ENCODE measurements at regions not wholly inside any gene's neighbourhood (a gene's known extent, or its start where the extent isn't known, plus 50 kb on each side); places are given as distances from the start of the nearest gene placed in this dataset.

GRCh38 chr17:54324813-54325212 lies 502.1 kb downstream of the KIF2B start:
- POLR2A ChIA-PET (ENCODE audit: unreplicated experiment) = no interaction called here
- Histone ChIP-seq H3K4me3 (ENCODE audit: insufficient read depth, low read depth, low read length) (no peak overlapping the region), H3K9me3 (ENCODE audit: control insufficient read depth, insufficient read depth, low read length) (peaks cover 4% of the 10 kb centered on the region), H2BK15ac (ENCODE audit: low read depth, low read length) (no peak overlapping the region), H3K27me3 (ENCODE audit: control insufficient read depth, insufficient read depth, low read length) (no peaks in the 10 kb centered on the region), H2BK20ac (ENCODE audit: low read depth, low read length) (no peak overlapping the region), H3K4me2 (ENCODE audit: low read depth, low read length) (no peak overlapping the region), H2BK120ac (ENCODE audit: low read depth, low read length) (no peak overlapping the region), H3K14ac (replicated peaks; ENCODE audit: low read depth, low read length) (no peak overlapping the region), H2AK5ac (ENCODE audit: low read depth, low read length) (no peak overlapping the region), H3K9ac (ENCODE audit: low read depth, low read length) (no peak overlapping the region), H2BK5ac (ENCODE audit: low read depth, low read length, poor library complexity, severe bottlenecking) (no peak overlapping the region), H4K20me1 (ENCODE audit: insufficient read depth, low read length) (no peaks in the 10 kb centered on the region), H2AFZ (replicated peaks; ENCODE audit: low read length, poor library complexity) (no peak overlapping the region), H2AK9ac (replicated peaks; ENCODE audit: low read depth, low read length, poor library complexity) (no peak overlapping the region), H3K18ac (ENCODE audit: low read depth, low read length) (no peak overlapping the region), H3K23ac (ENCODE audit: low read depth, low read length) (no peak overlapping the region), H3K27ac (ENCODE audit: insufficient read depth, low read length) (no peak overlapping the region), H3K9me1 (ENCODE audit: insufficient read depth, low read length) (no peaks in the 10 kb centered on the region), H4K91ac (ENCODE audit: insufficient read depth, low read depth, low read length) (no peak overlapping the region), H4K8ac (ENCODE audit: low read depth in 2 of 2, low read length in 2 of 2) (no peak overlapping the region), H3K4me1 (ENCODE audit: control insufficient read depth, insufficient read depth, low read length) (no peaks in the 10 kb centered on the region), H3K79me1 (ENCODE audit: low read depth in 1 of 2, low read length in 2 of 2) (no peaks in the 10 kb centered on the region), H3K56ac (ENCODE audit: extremely low read depth, insufficient read depth, low read length) (no peak overlapping the region), H3K36me3 (ENCODE audit: control insufficient read depth, insufficient read depth, low read length) (no peaks in the 10 kb centered on the region), H4K5ac (ENCODE audit: low read depth, low read length) (no peak overlapping the region), H3K4ac (ENCODE audit: low read depth, low read length) (no peak overlapping the region)
- dilution Hi-C loops (cut with HindIII; ENCODE audit: low sequenced_read_pairs, unreplicated experiment) (no loop called here), in situ Hi-C loops (cut with MboI; ENCODE audit: low sequenced_read_pairs) (no loop called here), intact Hi-C loops (cut with micrococcal nuclease) (no loop called here)
- DNase-seq (no peak), ATAC-seq (ENCODE audit: low read depth) (no peak)
- no TSS peak for BruUV-seq (replicated peaks)
- no peak for TF ChIP-seq BHLHE40 (IDR thresholded peaks at IDR 0.05; ENCODE audit: low read depth, low read length)
- TF ChIP-seq RFX5 (IDR thresholded peaks at IDR 0.05; ENCODE audit: low read depth, low read length) = no peak
- TF ChIP-seq CTCF (conservative IDR thresholded peaks at IDR 0.05; ENCODE audit: low read depth, low read length) = no peak
- TF ChIP-seq RAD21 (IDR thresholded peaks at IDR 0.05; ENCODE audit: low read length) = no peak
- TF ChIP-seq SMC3 (IDR thresholded peaks at IDR 0.05; ENCODE audit: low read depth, low read length) = no peak
- TF ChIP-seq MAZ (IDR thresholded peaks at IDR 0.05; ENCODE audit: borderline replicate concordance, low read depth, low read length) = no peak
- no peak for TF ChIP-seq ELK1 (IDR thresholded peaks at IDR 0.05; ENCODE audit: borderline replicate concordance, low read depth, low read length)
- no peak for TF ChIP-seq RCOR1 (IDR thresholded peaks at IDR 0.05; ENCODE audit: insufficient replicate concordance, low read length)
- no CpG with 5 or more reads among the region's 1 CpG for WGBS, 2 experiments (ENCODE audit: extremely low coverage in 2 of 2, insufficient read length in 1 of 2)
- CTCF ChIA-PET = no interaction called here

Measured in IMR-90 (cell line).